Lower leg skin (tissue), 4 donors: ENCODE measurements at regions not wholly inside any gene's neighbourhood (a gene's known extent, or its start where the extent isn't known, plus 50 kb on each side); places are given as distances from the start of the nearest gene placed in this dataset.

Experiments used
- DNase-seq, 2 donors: peaks; one replicate each; pipeline ENCODE4 v3.0.0-alpha.2; 2019; ENCODE audit warnings: low spot score in 2 of 2
- H3K4me3 ChIP-seq: fragments of 200-600 bp; sonication (generic); 2 replicates; pipeline ENCODE4 v1.5.1; 2017; ENCODE audit warnings: mild to moderate bottlenecking, low read depth; ENCODE audit not compliant: poor library complexity, severe bottlenecking
- POLR2A ChIP-seq, 2 donors: fragments of 450-650 bp; IDR thresholded peaks; one replicate each; pipeline ENCODE4 v1.6.1; 2016 to 2017; ENCODE audit warnings: antibody characterized with exemption in 2 of 2, mild to moderate bottlenecking in 1 of 2, moderate library complexity in 1 of 2
- WGBS, 2 donors: methylation state at CpG; one replicate each; pipeline ENCODE4 v1.1.5; 2018; 5-methylcytosine and 5-hydroxymethylcytosine counted together
- intact Hi-C: fragments of 100-400 bp; cut with DNase I; formaldehyde crosslinking; loops from one replicate; pipeline ENCODE4 v1.15.0; 2023; ENCODE audit warnings: low total_unique reads
- TF ChIP-seq, protein P1 (sequence below), 3 donors: fragments of 450-650 bp; IDR thresholded peaks; one replicate each; pipeline ENCODE4 v1.5.1; 2016; ENCODE audit warnings: antibody characterized with exemption in 3 of 3, mild to moderate bottlenecking in 3 of 3, moderate library complexity in 2 of 3

DNA sequence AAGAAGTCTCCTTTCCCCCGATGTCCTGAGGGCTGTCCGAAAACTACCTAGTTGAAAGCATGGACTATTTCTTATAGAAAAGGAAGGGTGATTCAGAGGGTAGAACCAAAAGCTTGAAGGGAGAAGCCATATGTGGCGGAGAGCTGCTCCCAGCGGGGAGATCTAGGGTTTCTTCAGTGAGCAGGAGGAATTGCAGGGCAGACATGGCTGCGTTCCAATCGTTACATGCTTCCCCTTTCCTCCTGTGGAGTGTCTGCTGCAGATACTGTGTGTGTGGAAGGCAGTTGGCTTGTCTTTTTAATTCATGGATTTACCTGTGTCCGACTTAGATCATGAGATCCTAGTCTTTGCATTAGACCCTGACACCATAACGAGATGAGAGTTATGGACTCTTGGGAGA, 799.5 kb downstream of the QKI start:
- intact Hi-C loops = no loop called here
- DNase-seq = no peak
- no peak overlapping the region for H3K4me3 ChIP-seq
- TF ChIP-seq, protein P1, sequence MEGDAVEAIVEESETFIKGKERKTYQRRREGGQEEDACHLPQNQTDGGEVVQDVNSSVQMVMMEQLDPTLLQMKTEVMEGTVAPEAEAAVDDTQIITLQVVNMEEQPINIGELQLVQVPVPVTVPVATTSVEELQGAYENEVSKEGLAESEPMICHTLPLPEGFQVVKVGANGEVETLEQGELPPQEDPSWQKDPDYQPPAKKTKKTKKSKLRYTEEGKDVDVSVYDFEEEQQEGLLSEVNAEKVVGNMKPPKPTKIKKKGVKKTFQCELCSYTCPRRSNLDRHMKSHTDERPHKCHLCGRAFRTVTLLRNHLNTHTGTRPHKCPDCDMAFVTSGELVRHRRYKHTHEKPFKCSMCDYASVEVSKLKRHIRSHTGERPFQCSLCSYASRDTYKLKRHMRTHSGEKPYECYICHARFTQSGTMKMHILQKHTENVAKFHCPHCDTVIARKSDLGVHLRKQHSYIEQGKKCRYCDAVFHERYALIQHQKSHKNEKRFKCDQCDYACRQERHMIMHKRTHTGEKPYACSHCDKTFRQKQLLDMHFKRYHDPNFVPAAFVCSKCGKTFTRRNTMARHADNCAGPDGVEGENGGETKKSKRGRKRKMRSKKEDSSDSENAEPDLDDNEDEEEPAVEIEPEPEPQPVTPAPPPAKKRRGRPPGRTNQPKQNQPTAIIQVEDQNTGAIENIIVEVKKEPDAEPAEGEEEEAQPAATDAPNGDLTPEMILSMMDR (IDR thresholded peaks at IDR 0.05) = no peak
- no peak for TF ChIP-seq POLR2A (IDR thresholded peaks at IDR 0.05)
- WGBS, 2 donors = 88 to 89% methylated on average over 8 of the region's 8 CpGs

DNA sequence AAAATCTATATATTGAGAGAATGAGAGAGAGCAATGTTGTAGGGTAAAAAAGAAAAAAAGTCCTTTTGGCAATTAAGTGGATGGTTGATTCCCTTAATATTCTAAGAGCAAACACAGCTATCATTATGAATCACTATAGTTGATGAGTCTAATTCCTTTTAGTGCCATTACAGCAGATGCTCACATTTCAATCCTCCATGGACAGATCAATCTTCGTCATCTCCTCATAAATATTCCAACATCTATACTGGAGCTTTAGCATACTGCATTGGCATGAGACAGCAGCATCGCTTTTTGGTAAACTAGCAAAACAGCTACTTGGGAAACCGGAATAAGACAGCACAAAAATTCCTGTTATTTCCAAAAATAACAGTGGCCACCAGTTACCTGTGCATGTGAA, 796.7 kb downstream of the QKI start:
- no peak overlapping the region for H3K4me3 ChIP-seq
- intact Hi-C loops = no loop called here
- TF ChIP-seq POLR2A (IDR thresholded peaks at IDR 0.05) = no peak
- TF ChIP-seq, protein P1 (IDR thresholded peaks at IDR 0.05) = no peak
- DNase-seq = no peak
- WGBS, 2 donors = 78 to 87% methylated on average over 3 of the region's 3 CpGs

DNA sequence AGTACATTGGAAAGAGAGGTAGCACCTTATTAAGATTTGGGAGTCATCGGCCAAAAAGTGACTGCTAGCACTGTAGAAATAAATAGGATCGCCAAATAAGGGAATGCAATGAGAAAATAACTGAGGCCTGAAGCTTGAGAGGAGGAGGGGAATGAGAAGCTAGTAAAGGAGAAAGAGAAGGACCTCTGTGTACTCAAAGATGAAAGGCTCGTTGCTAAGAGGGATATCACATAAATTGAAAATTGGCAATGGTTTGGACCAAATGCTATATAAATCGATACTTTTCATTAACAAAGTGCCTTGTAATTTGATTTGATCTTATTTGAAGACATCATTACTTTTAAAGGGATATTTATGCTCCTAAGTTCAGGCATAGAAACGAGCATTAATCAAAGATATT, 796.3 kb downstream of the QKI start:
- intact Hi-C loops = no loop called here
- DNase-seq = no peak
- WGBS, 2 donors = 86 to 89% methylated on average over 5 of the region's 5 CpGs
- no peak for TF ChIP-seq POLR2A (IDR thresholded peaks at IDR 0.05)
- TF ChIP-seq, protein P1 (IDR thresholded peaks at IDR 0.05) = no peak
- H3K4me3 ChIP-seq = no peak overlapping the region

DNA sequence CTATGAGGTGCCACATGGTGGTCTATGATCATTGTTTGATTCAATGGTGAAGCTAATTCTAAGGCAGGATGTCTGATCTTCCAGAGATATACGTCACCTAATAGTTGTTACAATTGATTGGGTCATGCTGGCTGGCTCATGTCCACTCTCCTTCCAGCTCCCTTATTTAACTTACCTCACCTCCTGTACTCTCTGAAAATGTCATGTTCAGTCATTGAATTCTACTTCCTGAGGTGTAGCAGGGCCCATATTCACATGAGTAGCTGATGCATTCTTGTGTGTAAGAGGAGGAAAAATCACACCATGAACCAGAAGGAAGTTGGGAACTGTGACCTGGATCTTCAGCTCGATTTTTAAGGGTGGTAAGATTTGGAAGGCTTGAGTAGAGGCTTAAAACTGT, 795.8 kb downstream of the QKI start:
- 84 to 87% methylated on average over 2 of the region's 2 CpGs for WGBS, 2 donors
- intact Hi-C loops = no loop called here
- no peak for TF ChIP-seq POLR2A (IDR thresholded peaks at IDR 0.05)
- TF ChIP-seq, protein P1 (IDR thresholded peaks at IDR 0.05) = no peak

DNA sequence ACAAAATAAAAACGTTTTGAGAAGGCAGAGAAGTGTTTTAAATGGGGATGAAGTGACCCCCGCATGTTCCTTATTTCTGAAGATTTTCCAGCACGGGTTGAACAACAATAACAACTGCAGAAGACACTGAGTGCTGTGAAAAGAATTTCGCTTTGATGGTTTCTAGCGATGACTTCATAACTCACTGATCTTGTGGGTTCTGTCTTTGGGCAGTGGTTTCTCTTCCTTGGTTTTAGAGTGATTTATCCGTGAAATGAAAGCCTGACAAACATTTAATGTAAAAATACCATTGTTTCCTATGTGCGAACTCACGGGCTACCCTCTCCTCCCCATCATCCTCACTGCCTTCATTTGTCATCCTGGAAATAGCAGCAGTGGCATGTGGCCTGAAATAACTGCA, 793.9 kb downstream of the QKI start:
- H3K4me3 ChIP-seq = no peak overlapping the region
- intact Hi-C loops = no loop called here
- 68 to 69% methylated on average over 8 of the region's 8 CpGs for WGBS, 2 donors
- no peak for DNase-seq
- no peak for TF ChIP-seq POLR2A (IDR thresholded peaks at IDR 0.05)
- TF ChIP-seq, protein P1 (IDR thresholded peaks at IDR 0.05) = no peak

More for the DNA sequence above, 795.8 kb downstream of the QKI start:
- H3K4me3 ChIP-seq = no peak overlapping the region
- no peak for DNase-seq

DNA sequence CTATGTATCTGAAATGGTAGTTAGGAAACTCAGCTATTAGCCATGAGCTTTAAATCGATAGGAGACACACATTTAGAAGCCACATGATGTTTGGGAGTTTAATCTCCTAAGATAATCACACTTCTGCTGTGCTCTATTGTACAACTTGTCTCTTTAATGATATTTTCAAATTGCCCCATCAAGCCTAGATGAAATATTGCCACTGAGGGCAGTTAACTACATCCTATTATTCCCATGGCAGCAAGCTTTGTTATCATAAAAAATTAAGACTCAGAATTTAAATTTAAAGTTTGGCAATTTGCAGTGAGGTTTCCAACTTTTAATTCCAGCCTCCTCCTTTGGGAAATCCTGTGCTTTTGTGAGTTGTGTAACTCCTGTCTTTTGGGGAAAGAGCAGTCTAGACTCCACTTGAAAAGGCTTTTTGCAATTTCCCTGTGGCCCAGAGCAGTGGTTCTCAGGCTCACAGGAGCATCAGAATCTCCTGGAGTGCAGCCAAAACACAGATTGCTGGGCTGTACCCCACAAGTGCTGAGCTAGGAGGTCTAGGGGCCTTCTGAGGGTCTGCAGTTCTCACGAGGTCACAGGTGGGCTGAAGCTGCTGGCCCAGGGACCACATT, 792.4 kb downstream of the QKI start:
- no peak overlapping the region for H3K4me3 ChIP-seq
- TF ChIP-seq POLR2A (IDR thresholded peaks at IDR 0.05) = no peak
- TF ChIP-seq, protein P1 (IDR thresholded peaks at IDR 0.05) = no peak
- WGBS, 2 donors = 79 to 82% methylated on average over 2 of the region's 2 CpGs
- intact Hi-C loops = no loop called here
- no peak for DNase-seq
